Liver (tissue), 3 donors: ENCODE measurements at regions not wholly inside any gene's neighbourhood (a gene's known extent, or its start where the extent isn't known, plus 50 kb on each side); places are given as distances from the start of the nearest gene placed in this dataset.

Source experiments
- CTCF ChIP-seq: fragments of 150-350 bp; IDR thresholded peaks from 2 replicates; pipeline ENCODE4 v1.5.1; 2017; ENCODE audit warnings: improper control_type of control experiment, low read depth, low read length; ENCODE audit not compliant: missing input control
- JUND ChIP-seq, 2 donors: IDR thresholded peaks; 2 replicates each; pipeline ENCODE4 v1.6.1; 2016; ENCODE audit warnings: antibody characterized with exemption in 2 of 2
- RAD21 ChIP-seq, 2 donors: IDR thresholded peaks; 2 replicates each; pipeline ENCODE4 v1.6.1; 2016; ENCODE audit warnings: antibody characterized with exemption in 2 of 2, mild to moderate bottlenecking in 2 of 2
- REST ChIP-seq: IDR thresholded peaks from 2 replicates; pipeline ENCODE4 v1.6.1; 2016; ENCODE audit warnings: antibody characterized with exemption, mild to moderate bottlenecking
- RXRA ChIP-seq, 2 donors: IDR thresholded peaks; 2 replicates each; pipeline ENCODE4 v1.6.1; 2017 to 2018; ENCODE audit warnings: antibody characterized with exemption in 2 of 2, mild to moderate bottlenecking in 1 of 2
- TAF1 ChIP-seq: conservative IDR thresholded peaks from 2 replicates; pipeline ENCODE4 v1.6.1; 2016; ENCODE audit warnings: antibody characterized with exemption, mild to moderate bottlenecking
- YY1 ChIP-seq: IDR thresholded peaks from 2 replicates; pipeline ENCODE4 v1.6.1; 2016; ENCODE audit warnings: antibody characterized with exemption, mild to moderate bottlenecking
- ZBTB33 ChIP-seq: IDR thresholded peaks from 2 replicates; pipeline ENCODE4 v1.6.1; 2016; ENCODE audit warnings: antibody characterized with exemption
- donor health status: healthy.
- donor health status: healthy.

GRCh38 chr10:7008645-7009044, 402.2 kb downstream of the SFMBT2 start:
- TF ChIP-seq JUND (IDR thresholded peaks at IDR 0.05) (no peak), CTCF (no peak), REST (no peak), RXRA (IDR thresholded peaks at IDR 0.05) (no peak), RAD21 (IDR thresholded peaks at IDR 0.05) (no peak), ZBTB33 (no peak), YY1 (no peak), TAF1 (no peak)
